ENCODE measurements at regions not wholly inside any gene's neighbourhood (a gene's known extent, or its start where the extent isn't known, plus 50 kb on each side); places are given as distances from the start of the nearest gene placed in this dataset.

DNA sequence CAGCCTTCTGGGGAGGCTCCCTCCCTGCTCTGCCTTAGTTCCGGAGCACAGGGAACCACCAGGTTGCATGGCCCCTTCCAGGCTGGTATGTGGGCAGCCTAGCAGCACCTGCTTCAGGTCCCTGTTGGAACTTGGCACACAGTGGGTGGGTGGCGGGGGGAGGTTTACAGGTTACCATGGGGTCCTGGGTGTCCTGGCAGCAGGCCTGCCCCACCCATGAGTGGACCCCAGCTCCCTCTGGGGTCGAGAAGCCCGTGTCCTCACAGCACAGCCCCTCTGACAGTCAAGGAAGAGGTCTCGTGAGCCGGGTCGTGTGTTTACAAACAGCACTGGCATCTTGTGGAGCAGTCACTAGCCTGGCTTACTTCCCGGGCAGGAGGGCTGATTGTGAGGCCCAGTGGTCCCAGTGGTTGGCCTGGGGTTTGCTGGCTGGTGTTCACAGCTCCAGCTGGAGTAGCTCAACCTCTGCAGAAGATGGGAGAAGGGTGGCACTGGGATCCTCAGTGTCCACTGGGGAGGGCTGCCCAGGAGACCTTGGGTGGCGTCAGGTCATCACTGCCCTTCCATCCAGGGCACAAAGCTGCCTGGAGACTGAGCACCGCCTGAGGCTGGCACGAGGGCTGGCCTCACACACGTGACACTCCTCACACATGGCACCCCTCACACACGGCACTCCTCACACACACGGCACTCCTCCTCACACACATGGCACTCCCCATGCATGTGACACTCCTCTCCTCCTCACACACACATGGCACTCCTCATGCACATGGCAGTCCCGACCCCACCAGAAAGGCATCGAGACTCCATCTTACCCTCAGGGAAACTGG lies 100.9 kb downstream of the RIPK4 start:
- no peak overlapping the region for H3K9ac ChIP-seq (ENCODE audit: low read length)
- no peak overlapping the region for H2AFZ ChIP-seq (ENCODE audit: low read length)
- no peaks in the 10 kb centered on the region for H4K20me1 ChIP-seq (ENCODE audit: insufficient read depth, low read length)
- no peaks in the 10 kb centered on the region for H3K9me2 ChIP-seq (ENCODE audit: low read depth, low read length)
- H3K9me3 ChIP-seq (ENCODE audit: low read length): no peaks in the 10 kb centered on the region
- H3K79me2 ChIP-seq (ENCODE audit: insufficient read depth, low read length): no peaks in the 10 kb centered on the region
- peaks cover 12% of the 10 kb centered on the region; the same call in 1 of the 2 replicates for H3K27me3 ChIP-seq (ENCODE audit: insufficient read depth, low read length)
- no peaks in the 10 kb centered on the region for H3K4me1 ChIP-seq (ENCODE audit: insufficient read depth, low read length, severe bottlenecking)
- no peaks in the 10 kb centered on the region for H3K36me3 ChIP-seq (ENCODE audit: insufficient read depth, low read length)
- no peak overlapping the region for H3K4me3 ChIP-seq (ENCODE audit: low read depth, low read length, poor library complexity, severe bottlenecking)
- no peaks in the 10 kb centered on the region for H3F3A ChIP-seq (ENCODE audit: insufficient read depth, low read length)
- TF ChIP-seq, protein P1, sequence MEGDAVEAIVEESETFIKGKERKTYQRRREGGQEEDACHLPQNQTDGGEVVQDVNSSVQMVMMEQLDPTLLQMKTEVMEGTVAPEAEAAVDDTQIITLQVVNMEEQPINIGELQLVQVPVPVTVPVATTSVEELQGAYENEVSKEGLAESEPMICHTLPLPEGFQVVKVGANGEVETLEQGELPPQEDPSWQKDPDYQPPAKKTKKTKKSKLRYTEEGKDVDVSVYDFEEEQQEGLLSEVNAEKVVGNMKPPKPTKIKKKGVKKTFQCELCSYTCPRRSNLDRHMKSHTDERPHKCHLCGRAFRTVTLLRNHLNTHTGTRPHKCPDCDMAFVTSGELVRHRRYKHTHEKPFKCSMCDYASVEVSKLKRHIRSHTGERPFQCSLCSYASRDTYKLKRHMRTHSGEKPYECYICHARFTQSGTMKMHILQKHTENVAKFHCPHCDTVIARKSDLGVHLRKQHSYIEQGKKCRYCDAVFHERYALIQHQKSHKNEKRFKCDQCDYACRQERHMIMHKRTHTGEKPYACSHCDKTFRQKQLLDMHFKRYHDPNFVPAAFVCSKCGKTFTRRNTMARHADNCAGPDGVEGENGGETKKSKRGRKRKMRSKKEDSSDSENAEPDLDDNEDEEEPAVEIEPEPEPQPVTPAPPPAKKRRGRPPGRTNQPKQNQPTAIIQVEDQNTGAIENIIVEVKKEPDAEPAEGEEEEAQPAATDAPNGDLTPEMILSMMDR (IDR thresholded peaks at IDR 0.05; ENCODE audit: low read length): no peak
- TF ChIP-seq EZH2 (IDR thresholded peaks at IDR 0.05; ENCODE audit: borderline replicate concordance, low read length): no peak
- H3K27ac ChIP-seq (ENCODE audit: low read depth, low read length, poor library complexity, severe bottlenecking): no peak overlapping the region
- H3K4me2 ChIP-seq (ENCODE audit: low read length): no peak overlapping the region

DNA sequence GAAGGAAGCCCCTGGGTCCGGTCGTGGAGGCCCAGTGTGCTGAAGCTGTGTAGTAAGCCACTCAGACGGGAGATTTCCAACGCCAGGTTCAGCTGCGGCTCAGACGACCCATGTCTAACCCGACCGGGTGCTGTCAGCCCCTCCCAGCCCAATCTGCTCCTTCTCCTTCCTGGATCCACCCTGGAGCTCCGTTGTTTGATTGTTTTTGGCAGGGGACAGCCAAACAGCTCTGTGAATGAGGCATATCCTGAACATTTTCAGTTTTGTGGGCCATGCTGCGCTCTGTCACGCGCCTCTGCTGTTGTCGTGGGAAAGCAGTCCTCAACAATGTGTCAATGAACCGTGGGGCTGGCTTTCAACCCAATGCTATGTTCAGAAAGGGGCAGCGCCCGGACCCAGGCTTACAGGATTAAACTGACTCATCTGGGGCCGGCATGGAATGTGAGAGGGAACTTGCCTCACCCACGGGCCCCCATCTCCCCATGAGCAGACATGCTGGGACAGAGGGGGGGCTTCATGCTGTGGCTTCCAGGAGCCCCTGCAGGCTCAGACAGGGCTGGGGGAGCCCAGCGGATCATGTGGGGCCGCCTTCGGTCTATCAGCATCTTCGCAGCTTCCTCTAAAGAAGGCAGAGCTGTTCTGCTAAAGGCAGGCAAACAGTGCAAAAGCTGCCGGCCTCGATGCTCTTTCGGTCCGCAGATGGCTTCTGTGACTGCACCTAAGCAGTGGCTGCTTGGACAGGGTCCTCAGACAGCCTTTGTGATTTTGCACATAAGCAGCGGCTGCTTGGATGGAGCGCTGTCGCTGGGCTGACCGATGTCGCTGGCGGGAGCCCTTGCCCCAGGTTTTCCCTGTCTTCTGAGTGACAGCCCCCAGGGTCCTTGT lies 101.7 kb downstream of the RIPK4 start:
- Histone ChIP-seq H3K27me3 (ENCODE audit: insufficient read depth, low read length) (peaks cover 12% of the 10 kb centered on the region; the same call in 1 of the 2 replicates), H3K4me1 (ENCODE audit: insufficient read depth, low read length, severe bottlenecking) (no peaks in the 10 kb centered on the region), H3K27ac (ENCODE audit: low read depth, low read length, poor library complexity, severe bottlenecking) (no peak overlapping the region), H3K4me2 (ENCODE audit: low read length) (no peak overlapping the region), H4K20me1 (ENCODE audit: insufficient read depth, low read length) (no peaks in the 10 kb centered on the region), H3K36me3 (ENCODE audit: insufficient read depth, low read length) (no peaks in the 10 kb centered on the region), H3K79me2 (ENCODE audit: insufficient read depth, low read length) (no peaks in the 10 kb centered on the region), H3K9ac (ENCODE audit: low read length) (no peak overlapping the region), H3K9me3 (ENCODE audit: low read length) (no peaks in the 10 kb centered on the region), H2AFZ (ENCODE audit: low read length) (no peak overlapping the region), H3K4me3 (ENCODE audit: low read depth, low read length, poor library complexity, severe bottlenecking) (no peak overlapping the region), H3K9me2 (ENCODE audit: low read depth, low read length) (no peaks in the 10 kb centered on the region), H3F3A (ENCODE audit: insufficient read depth, low read length) (no peaks in the 10 kb centered on the region)
- no peak for TF ChIP-seq EZH2 (IDR thresholded peaks at IDR 0.05; ENCODE audit: borderline replicate concordance, low read length)
- TF ChIP-seq, protein P1 (IDR thresholded peaks at IDR 0.05; ENCODE audit: low read length): no peak

GRCh38 chr21:41663805-41664788 lies 102.8 kb downstream of the RIPK4 start:
- no peak overlapping the region for H3K4me3 ChIP-seq (ENCODE audit: low read depth, low read length, poor library complexity, severe bottlenecking)
- H3K9me2 ChIP-seq (ENCODE audit: low read depth, low read length): no peaks in the 10 kb centered on the region
- H3K79me2 ChIP-seq (ENCODE audit: insufficient read depth, low read length): no peaks in the 10 kb centered on the region
- no peaks in the 10 kb centered on the region for H3K4me1 ChIP-seq (ENCODE audit: insufficient read depth, low read length, severe bottlenecking)
- TF ChIP-seq, protein P1 (IDR thresholded peaks at IDR 0.05; ENCODE audit: low read length): no peak
- no peak for TF ChIP-seq EZH2 (IDR thresholded peaks at IDR 0.05; ENCODE audit: borderline replicate concordance, low read length)
- no peaks in the 10 kb centered on the region for H3K9me3 ChIP-seq (ENCODE audit: low read length)
- no peaks in the 10 kb centered on the region for H3F3A ChIP-seq (ENCODE audit: insufficient read depth, low read length)
- H3K27ac ChIP-seq (ENCODE audit: low read depth, low read length, poor library complexity, severe bottlenecking): no peak overlapping the region
- no peaks in the 10 kb centered on the region for H4K20me1 ChIP-seq (ENCODE audit: insufficient read depth, low read length)
- H2AFZ ChIP-seq (ENCODE audit: low read length): no peak overlapping the region
- H3K4me2 ChIP-seq (ENCODE audit: low read length): no peak overlapping the region
- H3K27me3 ChIP-seq (ENCODE audit: insufficient read depth, low read length): peaks cover 12% of the 10 kb centered on the region; the same call in 1 of the 2 replicates
- H3K36me3 ChIP-seq (ENCODE audit: insufficient read depth, low read length): no peaks in the 10 kb centered on the region
- no peak overlapping the region for H3K9ac ChIP-seq (ENCODE audit: low read length)

Measured in OCI-LY1 (cell line).